Stimulated activated CD4-positive, alpha-beta T cell treated with anti-CD3 and anti-CD28 coated beads, Interleukin-12 subunit alpha, Interleukin-12 subunit beta, amount 100 ng/mL, for 24 hours (primary cell): ENCODE measurements at regions not wholly inside any gene's neighbourhood (a gene's known extent, or its start where the extent isn't known, plus 50 kb on each side); places are given as distances from the start of the nearest gene placed in this dataset.
"Not testable (repeated sequence)": the region's sequence is repeated elsewhere in the genome, so short reads cannot be mapped to it uniquely, and the experiment has no call there.

Experiments
- DNase-seq, 2 experiments: peaks; one replicate each; pipeline ENCODE4 v3.0.0-alpha.2; 2020; ENCODE audit warnings: low read depth in 2 of 2

DNA sequence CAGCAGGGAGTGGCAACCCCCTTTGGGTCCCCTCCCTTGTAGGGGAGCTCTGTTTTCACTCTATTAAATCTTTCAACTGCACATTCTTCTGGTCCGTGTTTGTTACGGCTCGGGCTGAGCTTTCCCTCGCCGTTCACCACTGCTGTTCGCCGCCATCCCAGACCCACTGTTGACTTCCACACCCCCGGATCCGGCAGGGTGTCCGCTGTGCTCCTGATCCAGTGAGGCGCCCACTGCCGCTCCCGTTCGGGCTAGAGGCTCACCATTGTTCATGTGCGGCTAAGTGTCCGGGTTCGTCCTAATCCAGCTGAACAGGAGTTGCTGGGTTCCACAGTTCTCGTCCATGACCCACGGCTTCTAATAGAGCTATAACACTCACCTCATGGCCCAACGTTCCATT is 408.1 kb downstream of the KCNJ2 start:
- no peak for DNase-seq

DNA sequence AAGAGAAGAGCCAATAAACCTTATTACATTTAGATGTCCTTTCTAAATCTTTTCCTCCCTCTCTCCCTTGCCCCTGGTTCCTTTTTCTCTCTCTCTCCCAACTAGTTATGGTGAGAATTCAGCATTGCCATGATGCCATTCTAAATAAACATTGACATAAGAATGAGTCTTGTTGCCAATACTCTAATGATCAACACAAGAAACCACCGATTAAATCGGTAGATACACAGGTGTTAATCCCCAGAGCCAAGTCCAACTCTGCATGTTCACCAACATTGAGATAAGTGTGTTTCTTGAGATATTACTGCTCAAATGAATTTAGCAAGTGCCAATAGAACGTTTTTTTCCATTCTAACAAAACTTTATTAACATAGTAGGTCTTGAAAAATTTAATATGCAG is 412.1 kb downstream of the KCNJ2 start:
- DNase-seq, result no peak

DNA sequence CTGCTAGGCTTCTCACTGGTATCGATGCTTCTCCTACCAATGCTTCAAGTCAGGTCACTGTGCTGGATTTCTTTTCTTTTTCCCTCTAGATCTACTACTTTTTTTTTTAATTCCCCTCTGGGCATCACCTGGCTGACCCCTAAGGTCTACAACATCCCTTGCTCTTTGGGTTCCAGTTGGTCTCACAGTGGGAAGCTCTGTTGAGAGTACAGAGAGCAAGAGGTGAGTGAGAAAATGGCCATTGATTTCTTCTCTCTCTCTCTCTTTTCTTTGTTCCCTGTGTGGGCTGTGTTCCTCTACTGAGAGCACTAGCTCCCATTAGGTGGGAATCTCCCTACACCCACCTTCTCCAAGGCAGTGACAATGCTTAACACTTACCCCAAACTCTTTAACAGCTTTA is 413.4 kb downstream of the KCNJ2 start:
- no peak for DNase-seq

DNA sequence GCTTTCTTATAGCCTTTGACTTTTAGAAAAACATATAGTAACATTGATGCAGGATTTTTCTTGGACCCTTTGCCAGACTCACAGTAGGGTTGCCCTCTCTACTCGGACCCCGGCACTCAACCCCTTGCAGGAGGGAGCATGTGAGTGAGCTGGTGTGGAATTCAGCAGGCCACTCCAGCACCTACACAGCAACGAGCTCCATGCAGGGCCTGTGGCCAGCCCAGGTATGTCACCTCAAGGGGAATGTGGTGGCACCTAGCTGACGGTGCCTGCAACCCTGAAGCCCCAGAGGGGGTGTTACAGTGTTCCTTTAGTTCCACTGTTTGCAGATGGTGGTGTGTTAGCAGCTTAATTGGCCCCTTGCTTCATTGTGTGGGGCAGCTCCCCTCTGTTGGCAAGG is 414.9 kb downstream of the KCNJ2 start:
- no peak for DNase-seq

DNA sequence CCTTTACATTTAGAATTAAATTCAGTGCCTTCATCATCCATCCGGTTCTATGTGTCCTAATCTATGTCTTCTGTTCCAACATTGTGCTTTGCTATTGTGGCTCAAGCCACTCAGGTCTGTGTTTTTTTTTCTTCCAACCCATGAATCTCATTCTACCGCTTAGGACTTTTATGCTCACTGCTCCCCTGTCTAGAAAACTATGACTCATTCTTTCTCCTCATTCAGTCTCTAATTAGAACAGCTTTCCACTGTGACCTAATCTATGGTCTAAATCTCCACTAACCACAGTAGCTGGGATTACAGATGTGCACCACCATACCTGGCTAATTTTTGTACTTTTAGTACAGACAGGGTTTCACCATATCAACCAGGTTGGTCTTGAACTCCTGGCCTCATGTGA is 418.7 kb downstream of the KCNJ2 start:
- DNase-seq, result no peak

DNA sequence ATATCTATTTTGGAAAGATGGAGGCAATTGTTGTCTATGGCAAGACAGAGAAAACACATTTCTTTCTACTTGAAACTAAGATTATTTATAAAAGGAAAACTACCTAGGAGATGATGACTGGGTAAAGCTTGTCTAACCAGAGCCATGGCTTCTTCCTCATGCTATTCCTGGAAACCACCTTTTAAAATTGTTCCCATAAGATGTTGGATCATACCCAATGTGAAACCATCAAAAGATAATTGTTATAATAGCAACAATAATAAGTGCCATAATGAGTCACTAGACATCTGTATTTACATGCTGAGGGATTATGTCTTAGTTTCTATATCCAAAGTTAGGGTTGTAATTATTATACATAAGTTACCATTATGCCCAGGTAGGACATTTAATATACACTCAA is 428.4 kb downstream of the KCNJ2 start:
- DNase-seq, result no peak

DNA sequence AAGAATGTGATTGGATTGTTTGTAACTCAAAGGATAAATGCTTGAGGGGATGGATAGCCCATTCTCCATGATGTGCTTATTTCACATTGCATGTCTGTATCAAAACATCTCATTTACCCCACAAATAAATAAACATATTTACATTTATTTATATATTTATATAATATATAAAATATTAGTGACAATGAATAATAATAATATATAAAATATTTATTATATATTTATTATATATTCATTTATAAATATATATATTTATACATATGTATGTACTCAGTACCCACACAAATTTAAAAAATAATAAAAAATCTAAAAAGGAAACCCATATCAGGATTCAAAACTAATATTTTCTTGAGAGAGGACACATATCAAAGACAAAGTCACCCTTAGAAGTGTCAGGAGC is 429.9 kb downstream of the KCNJ2 start:
- DNase-seq, result no peak

DNA sequence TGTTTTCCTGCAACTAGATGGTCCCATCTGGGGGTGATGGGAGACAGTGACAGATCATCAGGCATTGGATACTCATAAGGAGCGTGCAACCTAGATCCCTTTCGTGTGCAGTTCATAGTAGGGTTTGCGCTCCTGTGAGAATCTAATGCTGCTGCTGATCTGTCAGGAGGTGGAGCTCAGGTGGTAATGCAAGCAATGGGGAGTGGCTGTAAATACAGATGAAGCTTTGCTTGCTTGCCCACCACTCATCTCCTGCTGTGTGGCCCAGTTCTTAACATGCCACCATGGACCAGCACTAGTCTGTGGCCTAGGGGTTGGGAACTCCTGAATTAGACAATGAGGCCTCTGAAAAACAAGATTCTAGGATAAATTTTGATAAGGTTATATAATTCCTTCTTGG is 430.6 kb downstream of the KCNJ2 start:
- DNase-seq, result not testable (repeated sequence)

DNA sequence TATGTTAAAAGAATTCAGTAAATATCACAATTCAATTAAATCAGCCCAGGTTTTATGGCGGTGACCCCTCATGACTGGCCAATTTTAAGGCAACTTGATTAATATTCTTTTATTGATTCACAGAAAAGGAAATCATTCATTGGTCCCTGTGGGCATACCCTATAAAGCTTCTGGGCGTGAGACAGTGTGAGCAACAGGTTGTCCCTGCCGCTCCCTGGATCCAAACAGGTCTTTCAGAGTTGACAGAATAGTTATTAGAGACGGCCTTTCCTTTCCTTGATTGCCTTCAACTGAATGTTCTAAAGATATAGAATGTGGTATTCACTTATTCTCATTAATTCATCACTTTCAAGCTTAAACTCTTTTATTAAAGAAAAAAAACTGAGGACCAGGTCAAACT is 433.9 kb downstream of the KCNJ2 start:
- no peak for DNase-seq

DNA sequence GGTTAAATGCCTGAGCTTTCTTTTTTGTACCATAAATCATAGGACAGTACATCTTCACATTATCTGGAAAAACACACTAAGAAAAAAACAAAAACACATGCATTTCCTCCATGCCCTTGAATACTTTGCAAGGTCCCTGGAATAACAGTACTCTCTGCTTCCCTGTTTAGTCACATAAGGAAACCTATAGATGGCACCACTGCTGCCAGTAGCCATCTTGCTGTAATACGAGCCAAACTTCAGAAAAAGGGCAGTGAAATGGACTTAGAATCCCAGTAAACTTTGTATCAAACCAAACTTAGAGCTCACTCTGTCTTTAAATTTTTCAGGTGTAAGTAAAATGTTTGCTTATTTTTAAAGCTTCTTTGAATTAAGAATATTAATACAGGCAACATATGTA is 435.5 kb downstream of the KCNJ2 start:
- DNase-seq, result no peak

DNA sequence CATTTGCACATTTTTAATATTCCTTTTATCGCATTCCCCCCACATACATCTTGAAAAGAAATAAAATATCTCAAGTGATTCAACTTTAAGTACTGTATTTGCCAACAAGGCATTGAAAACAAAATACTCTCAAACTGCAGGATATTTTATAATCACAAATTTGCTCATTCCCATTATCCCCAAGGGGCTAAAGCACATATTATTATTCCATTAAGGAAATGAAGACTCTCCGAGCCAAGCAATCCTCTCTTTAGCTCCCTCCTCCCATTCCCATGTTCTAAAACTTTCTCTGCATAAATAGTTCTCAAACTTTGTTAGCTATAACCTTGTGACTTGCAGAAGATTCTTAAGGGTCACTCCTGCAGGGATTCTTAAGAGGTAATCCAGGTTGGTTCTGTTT is 436.8 kb downstream of the KCNJ2 start:
- no peak for DNase-seq

DNA sequence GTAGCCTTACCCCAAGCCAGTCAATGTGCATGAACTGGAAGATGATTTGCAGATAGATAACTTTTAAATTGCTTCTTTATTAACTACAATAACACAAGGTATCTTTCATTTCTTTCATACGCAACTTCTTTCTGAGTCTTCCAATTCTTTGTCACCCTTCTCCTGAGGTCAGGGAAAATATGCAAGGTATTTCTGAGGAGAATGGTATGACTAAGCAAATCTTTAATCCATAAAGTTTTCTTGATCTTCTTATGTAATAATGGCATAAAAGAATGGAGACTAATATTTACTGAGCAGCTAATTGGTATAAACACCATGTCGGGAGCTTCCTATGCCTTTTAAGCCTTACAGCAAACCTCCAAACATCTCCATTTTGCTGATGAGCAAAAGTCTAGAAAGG is 438.9 kb downstream of the KCNJ2 start:
- no peak for DNase-seq

DNA sequence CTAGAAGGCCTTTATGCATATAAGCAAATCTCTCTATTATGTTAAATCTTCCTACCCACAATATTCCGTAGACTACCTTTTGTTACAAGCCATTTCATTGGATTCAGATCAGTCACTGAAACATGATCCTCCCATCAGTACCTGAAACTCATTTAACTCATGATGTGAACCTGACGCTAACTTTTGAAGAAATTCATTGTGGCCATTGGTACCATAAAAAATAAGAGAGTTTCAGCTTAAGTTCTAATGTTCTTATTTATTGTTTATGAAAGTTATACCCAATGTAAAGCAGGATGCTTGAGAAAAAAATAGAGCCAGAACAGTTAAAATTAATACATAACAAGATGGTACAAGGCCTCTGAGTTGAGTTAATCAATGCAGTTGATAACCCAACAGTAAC is 439.6 kb downstream of the KCNJ2 start:
- DNase-seq, result no peak

DNA sequence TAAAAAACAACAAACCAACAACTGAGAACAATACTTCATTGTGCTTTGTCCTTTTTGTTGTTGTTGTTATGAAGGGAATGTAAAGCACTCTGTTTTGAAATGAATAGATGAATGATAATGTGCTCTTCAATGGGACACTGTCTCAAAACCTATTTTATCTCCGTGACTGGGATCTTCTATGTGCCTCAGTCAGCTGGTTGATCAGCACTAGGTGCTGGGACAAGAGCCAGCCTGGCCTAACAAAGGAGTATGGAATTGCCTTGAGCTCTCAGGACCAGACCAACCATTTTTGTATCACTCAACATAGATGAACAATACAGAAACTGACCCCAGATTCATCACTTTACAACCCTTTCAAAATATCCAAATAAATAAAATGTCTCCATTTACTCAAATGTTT is 440.2 kb downstream of the KCNJ2 start:
- no peak for DNase-seq

DNA sequence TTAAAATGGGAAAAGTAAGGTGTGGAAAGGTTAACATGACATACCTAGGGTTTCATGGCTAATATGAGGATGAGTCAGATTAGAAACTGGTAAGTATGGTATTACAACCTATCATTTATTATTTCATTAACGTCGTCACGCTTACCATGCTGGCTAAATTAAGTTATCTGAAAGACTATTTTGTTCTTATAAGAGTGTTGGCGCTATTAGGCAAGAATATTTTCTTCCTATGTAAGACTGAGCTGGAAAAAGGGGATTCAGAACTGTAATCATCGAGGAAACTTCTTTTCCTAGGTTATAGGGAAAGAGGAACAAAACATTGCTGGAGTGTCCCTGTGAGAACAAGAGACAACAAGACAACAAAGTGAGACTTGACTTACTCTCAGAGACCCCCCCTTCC is 440.8 kb downstream of the KCNJ2 start:
- DNase-seq, result no peak

DNA sequence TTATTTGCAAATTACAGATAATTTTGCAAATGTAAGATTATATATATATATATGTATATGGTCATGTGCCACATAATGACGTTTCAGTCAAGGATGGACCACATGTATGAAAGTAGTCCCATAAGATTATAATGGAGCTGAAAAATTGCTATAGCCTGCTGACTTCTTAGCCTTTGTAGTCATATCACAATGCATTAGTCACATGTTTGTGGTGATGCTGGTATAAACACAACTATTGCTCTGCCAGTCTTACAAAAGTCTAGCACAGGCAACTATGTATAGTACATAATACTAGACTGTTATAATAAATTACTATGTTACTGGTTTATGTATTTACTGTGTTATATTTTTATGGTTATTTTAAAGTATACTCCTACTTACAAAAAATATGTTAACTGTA is 444.3 kb downstream of the KCNJ2 start:
- DNase-seq, result no peak

DNA sequence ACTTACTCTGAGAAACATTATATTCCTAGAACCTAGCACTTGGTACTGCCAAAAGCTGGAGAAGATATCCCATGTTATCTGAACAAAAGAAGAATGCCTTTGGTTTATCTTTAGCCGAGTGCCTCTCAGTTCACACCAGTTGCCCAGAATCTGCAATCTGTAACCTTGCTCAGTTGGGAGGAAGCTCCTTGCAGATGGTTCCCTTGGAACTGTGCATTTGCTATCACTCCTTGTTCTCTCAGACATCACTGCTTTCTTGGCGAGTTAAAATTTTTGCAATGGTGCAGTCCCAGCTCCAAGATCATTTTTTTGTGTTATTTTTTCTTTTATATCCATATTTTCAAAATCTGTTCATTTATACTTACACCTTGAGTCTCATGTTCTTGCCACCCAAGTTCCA is 446.5 kb downstream of the KCNJ2 start:
- no peak for DNase-seq

DNA sequence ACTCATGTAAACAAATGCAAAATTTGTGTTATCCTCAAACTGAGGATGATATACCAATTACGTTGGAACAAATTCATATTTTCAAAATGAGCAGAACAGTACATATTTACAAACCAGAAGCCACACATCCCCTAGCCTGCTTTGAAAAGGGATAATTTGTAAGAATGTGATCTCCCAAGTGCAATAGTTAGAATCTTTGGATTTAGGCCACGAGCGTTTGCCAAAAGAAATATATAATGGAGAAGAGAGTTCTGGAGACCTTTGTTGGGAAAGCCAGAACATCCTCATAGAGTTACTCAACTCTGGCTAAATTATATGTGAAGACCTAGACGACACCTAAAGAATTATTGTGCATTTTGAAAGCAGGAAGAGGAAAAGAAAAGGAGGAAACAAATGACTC is 449.3 kb downstream of the KCNJ2 start:
- DNase-seq, result no peak

DNA sequence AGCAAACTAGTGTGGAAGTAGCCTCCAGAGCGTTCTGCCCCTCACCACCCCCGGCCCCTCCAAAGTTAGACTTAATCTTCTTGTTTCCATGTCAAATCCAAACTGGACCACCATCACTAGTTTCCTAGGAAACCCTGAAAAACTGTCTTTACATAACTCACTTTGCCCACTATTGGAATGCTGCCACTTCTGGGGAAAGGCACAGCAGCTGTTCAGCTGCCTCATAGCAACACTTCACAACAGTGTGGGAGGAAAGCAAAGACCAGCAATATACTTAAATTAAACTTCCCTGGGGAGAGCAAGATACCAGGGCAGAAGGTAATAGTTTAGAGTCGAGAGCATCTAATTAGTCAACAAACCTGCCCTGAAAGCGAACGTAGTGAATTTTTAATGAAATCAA is 452.2 kb downstream of the KCNJ2 start:
- no peak for DNase-seq

DNA sequence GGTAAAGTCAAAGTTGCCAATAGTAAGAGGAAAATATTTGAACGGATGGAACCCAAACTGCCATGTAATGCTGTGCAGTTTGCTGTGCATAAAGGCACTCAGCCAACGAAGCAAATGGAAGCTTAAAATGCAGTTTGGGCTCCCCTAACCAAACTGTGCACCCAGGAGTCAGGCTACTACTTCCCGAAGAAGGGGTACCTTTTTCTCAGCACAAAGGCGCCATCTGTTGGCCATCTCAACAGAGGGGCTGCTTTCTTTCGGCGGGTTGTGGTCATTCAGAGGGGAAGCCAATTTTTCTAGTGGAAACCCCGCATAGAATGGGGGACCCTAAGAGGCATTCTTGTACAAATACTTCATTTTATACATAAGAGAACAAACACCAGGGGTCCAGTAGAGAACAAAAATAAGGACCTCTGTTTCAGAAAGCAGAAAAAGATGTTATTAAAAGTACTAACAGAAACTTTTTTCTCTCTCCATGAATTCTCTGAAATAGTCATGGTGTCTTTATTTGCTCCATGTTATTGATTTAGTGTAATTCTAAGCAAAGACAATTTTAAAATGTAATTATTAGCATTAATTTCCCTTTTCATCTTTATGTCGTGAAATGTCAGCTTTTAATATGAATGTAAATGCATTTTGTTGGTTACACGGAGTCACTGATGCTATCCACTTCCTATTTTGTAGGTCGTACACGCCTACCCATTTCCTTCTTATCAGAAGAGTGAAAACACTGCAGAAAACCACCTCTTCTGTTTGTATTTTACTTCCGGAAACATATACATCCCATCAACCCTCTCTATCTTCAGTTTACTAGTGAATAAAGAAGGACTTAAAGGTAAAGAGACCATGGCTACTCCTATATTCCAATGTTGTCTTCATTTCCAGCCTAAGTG is 453.3 kb downstream of the KCNJ2 start:
- peak in 1 of 2 experiments; percentile 0 for DNase-seq

DNA sequence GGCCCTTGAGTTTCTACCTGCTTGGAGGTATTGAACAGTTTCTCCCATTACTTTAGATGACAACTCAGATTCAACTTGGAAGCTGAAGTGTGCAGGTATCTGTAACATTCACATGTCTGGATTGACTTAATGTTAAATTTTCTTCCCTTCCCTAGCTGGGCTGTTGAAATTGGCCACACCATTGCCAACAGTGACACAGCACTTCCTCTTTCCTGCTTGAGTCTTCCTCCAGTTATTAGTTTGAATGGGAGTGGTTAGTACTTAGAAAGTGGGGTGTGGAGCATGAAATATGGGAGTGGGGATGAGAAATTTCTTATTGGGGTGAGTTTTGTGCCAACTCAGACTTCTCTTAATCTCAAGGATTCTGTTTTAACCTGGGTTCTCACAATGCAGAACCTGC is 454.9 kb downstream of the KCNJ2 start:
- no peak for DNase-seq

DNA sequence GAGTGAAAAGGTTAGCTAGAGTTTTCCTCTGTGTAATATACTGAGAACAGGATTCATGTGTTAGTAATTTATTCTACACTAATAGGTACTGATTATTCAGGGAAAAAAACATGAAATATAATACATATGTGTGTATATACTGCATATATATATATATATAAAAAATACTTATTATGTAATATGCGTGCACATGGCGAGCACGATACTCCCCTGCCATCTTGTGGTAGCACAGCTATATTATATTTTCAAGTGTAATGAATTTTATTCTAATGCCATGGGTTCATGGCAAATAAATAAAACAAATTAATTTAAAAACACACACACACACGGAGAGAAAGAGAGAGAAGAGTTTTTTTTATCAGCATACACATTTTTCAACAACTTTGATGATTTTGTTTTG is 460.6 kb downstream of the KCNJ2 start:
- DNase-seq, result no peak

DNA sequence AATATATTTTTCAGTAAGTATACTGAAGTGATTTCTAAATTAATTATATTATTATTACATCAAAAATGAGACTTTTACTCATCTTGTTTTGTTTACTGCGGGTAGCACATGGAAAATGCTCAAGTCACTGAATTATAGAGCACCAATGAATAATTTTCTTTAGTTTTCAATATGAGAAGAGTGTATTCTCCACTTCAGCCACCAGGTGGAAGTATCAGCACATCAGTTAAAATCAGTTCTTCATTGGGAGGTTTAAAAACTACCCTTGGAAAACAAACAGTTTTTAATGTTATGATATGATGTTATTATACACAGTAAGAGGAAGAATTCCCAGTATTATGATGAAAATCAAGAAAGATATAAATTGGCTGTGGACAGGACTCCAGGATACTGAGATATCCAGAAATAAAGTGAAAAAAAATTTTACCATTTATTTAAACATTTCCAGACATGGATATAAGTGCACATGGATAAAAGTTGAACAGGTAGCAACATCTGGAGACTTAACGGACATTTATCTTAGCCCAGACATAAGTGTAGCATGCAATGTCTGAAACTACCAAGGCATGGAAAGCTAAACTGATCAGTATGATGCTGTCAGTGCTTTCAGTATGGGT is 467.3 kb downstream of the KCNJ2 start:
- no peak for DNase-seq

DNA sequence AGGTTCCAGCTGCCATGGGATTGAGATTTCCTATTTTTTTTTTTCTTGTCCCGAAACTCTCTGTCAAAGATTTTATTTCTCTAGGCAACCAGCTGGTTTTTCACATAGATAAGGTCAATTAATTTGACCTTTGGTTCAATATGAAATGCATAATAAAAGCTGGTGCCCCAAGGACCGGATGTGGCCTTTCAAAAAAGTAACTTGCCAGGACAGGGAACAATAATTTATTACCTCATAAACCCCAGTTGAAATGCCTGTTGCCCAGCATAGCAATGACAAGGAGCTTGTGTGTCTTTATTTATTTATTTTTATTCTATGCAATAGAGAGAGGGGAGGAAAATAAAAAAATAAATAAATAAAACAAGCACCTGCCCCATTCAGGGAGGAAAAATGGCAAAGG is 472.7 kb downstream of the KCNJ2 start:
- no peak for DNase-seq
